HG03139 (cell line): ENCODE measurements at regions not wholly inside any gene's neighbourhood (a gene's known extent, or its start where the extent isn't known, plus 50 kb on each side); places are given as distances from the start of the nearest gene placed in this dataset.
A peak's percentile ranks its signal among the peaks of the same experiment; 100 is the strongest.

Experiments used
- ATAC-seq: cut with Tn5 transposase; IDR thresholded peaks from one replicate; pipeline ENCODE4 v1.9.1; 2021; ENCODE audit not compliant: unreplicated experiment

DNA sequence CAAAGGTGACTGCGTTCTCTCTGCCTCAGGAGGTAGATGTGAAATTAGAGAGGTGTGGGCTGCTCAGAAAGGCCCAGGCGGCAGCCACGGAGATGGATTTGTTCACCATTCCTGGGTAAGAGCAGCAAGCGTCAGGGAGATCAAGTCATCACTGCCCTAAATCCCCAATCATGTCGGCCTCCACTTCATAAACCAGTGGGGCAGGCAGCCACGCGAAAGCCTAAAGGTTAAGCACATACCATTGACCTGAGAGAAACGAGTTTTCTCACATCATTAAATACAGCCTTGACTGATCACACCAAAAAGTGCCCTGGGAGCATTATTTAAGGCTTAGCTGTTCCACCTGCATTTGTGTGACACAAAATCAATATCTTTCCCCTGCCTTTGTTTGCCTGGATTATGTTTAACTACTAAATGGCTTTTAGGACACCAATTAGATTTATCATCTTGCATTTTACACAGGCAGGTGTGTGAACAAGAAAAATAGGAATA is 50.7 kb upstream of the FOXB1 start:
- no peak for ATAC-seq

DNA sequence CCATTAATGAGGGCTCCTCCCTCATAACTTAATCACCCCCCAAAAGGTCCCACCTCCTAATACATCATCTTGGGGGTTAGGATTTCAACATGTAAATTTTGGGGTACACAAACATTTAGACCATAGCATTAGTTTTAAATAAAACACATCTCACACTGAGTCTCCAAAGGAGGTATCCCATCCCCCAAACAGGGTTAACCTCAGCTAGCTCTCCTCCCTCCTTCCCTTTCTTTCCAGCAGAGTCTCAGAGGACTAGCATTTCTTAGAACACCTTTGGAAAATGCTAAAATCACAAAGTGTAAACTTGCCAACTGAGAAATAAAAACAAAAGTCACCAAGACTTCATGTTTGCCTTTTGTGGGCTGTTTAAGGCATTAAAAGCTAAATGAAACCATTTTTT is 51.2 kb upstream of the FOXB1 start:
- no peak for ATAC-seq

DNA sequence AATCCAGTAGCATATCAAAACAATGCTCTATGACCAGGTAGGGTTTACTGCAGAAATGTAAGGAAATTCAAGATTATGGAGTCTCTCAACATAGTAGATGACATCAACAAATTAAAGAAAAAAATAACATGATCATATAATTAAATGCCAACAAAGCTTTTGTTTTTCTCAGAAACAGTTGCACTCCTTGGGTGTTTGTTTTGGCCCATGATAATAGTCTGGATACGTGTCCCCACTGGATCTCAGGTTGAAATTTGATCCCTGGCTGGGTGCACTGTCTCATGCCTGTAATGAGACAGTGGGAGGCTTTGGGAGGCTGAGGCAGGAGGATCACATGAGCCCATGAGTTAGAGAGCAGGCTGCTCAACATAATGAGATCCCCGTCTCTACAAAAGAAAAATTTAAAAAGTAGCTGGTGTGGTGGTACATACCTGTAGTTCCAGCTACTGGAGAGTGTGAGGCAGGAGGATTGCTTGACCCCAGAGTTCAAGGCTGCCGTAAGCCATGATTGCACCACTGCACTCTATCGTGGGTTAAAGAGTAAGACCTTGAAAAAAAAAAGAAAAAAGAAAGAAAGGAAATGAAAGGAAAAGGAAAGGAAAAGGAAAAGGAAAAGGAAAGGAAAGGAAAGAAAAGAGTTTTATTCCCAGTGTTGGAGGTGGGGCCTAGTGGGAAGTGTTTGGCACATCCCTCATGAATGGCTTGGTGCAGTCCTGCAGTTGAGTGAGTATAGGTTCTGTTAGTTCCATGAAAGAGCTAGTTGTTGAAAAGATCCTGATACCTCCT is 53.3 kb upstream of the FOXB1 start:
- no peak for ATAC-seq

DNA sequence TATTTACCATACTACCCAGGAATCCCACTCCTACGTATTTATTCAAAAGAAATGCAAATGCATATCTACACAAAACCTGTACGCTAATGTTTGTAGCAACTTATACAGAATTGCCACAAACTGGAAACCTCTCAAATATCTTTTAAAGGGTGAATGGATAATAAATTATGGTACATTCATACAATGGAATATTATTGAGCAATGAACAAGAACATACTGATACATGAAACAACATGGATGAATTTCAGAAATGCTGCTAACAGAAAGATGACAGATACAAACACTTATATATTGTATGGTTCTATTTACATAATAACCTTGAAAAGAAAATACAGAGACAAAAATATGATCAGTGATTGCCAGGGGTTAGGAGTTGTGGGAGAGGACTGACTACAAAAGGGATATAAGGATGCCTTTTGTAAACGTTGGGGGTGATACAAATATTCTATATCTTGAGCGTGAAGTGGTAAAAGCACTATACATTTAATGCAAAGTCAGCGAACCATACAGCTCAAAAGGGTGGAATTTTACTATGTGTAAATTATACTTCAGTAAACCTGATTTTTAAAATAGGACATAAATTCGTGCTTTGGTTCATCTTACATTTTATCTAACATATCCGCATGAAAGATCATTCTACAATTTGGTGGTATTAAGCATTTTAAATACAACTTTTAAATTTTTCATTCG is 55.0 kb upstream of the FOXB1 start:
- ATAC-seq: no peak

DNA sequence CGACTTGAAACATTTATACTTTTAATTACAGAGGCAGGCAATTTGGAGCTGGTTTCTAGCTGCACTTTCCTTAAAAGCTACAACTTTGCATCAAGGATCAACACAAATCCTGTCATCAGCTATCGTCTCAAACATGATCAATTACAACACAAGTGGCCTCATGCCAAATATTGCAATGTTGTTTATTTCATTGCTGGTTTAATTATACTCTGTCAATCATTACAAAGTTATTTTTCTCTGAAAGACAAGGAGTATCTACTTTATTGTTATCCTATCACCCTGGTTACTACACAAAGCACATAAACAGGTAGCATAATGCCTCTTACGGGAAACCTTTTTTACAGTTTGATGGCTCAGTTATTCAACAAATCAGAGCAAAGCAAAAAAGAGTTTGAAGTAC is 58.0 kb upstream of the FOXB1 start:
- no peak for ATAC-seq

DNA sequence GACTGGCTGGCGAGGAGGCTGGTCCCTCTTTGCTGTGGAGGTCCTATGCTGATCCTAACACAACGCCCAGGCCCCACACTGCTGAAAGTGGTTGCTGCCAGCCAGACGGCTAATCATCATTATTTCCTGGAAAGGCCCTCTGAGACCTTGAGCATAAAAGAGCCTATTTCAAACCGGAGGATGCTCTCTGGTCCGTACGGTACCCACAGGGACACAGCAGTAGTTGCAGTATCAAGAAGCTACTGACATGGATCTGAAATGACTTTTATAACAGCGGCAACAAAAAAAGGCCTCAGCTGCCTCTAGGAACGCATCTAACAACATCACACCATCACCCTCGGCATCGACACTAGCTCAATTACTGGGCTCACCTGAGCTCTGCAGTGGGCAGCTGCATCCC is 59.1 kb upstream of the FOXB1 start:
- ATAC-seq: no peak

DNA sequence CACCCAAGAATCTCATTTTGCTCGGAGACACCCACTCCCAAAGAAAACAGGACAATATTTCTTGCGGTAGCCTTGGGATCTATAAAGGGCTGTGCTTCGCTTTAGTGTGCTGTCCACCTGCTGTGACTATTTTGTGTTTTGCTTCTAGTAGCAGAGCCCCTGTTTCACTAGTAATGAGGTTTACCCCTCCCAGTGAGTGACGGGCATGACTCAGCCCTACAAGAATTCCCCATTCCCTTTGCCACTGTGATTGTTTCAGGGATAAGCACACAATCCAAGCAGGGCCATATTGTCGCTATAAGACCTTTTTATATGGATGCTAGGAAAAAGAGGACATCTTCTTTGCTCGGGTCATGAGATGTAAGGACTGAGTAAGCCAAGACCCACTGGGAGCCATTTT is 62.5 kb upstream of the FOXB1 start:
- ATAC-seq: no peak

DNA sequence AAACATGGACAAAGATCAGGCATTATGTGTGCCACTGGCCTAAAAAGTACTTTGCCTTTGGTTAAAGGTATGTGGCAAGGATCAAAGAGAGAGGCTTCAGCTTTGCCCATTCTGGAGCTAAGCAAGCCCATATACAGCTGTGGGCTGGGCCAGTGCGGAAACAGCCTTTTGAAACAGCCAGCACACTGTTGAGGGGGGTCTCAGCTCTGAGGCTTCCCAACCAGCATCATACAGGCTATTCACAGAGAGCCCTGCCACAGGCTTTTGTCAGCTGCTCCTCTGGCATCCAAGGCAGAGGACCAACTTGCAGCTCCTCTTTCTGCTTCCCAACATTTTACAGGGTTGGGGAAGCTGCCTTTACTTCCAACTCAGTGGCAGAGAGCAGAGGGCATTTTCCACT is 63.2 kb upstream of the FOXB1 start:
- no peak for ATAC-seq

DNA sequence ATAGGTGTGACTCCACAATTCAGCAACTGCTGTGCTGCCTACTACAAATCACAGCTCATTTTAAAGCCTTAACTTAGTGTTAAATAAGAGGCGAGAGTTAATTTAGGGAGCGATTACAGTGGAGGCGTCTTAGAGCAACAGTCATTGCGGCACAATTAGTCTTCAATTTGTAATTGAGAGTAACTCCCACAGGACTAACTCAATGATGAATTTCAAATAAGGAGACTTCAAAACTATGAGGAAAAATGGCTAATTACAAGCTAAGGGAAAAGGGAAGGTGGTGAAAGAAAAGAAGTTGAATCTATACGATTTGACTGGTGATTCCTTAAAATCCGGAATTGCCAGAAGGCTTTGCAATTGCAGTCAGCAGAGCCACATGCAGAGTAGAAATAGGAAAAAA is 63.7 kb upstream of the FOXB1 start:
- no peak for ATAC-seq

DNA sequence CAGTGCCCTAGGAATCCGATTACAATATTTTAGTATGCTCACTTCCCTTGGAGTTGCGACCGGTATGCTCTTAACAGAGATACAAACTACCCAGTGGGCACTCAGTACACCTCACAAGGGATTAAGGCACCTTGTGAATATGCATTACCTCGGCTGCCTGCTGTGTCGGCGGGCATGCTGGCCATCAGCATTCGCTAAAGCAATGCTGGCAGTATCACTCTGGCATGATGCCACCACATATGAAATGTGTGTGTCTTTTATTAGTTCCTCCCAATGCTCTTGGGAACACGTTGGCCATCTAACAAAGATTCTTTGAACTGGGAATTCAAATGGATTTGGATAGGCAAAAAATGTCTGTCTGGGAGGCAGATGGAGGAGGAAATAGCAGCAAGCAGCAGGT is 67.4 kb upstream of the FOXB1 start:
- ATAC-seq: no peak

DNA sequence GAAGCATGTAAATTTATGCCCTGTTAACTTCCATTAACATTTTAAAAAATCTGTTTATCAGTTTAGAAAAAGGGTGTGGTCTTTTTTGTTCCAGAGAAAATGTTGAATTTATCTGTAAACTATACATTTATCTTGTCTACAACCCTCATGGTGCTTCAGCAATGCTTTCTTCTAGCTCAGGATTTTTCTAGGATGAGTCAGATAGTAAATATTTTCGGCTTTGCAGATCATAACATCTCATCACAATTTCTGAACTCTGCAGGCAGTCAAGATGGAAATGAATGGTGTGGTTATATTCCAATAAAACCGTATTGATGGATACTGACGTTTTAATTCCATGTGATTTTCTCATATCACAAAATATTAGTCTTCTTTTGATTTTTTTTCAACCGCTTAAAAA is 70.5 kb upstream of the FOXB1 start:
- no peak for ATAC-seq

DNA sequence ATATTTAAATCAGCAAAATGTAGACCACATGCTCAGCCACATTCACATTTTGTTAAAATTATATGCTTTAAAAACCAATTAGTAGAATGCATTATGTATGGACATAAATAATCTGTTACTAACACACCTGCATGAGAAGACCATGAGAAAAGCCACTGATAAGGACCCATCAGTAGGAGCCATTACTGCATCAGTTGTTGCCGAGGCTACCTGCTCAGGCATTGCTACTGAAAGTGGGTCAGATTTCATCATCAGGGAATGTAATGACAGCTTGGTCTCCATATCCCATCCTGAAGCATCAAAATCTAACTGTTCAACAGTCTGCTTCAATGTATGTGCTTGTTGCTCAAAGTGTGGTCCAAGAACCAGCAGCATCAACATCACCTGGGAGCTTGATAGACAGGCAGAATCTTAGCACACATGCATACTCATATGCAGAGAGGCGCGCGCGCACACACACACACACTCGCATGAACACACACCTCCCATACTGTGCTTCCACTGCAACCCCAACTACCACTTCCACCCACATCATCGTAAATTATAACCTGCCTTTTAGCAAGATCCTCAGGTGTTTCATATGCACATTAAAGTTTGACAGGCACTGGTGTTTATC is 72.4 kb upstream of the FOXB1 start:
- no peak for ATAC-seq

DNA sequence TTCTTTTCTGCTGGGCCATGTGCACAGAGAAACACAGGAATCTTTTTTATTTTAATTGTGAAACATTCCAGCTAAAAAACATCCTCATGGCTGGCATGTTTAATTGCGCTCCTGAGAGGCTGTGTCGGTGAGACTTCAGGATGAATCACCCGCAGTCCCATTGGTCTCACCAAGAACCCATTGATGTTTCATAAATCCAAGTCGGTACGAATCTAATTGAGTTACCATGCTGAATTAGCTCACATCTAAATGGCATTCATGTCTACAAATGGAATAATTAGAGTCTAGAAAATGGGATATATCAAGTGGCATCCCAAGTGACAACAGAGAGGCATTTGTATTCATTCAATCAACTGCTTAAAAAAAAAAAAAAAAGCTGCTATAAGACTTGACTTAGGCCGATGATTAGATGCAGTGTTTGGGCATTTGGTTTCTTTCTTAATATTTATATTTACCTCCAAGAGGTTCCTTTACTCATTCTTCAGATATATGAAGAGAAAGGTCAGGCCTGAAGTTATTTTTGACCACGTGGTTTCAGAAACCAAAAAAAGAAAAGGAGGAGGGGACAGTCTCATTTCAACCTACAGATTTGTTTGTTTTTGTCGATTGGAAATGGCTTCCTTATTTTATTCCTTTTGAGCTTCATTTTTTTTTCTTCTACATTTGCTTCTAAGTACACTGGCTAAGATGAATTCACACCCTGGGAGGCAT is 79.1 kb upstream of the FOXB1 start:
- no peak for ATAC-seq

DNA sequence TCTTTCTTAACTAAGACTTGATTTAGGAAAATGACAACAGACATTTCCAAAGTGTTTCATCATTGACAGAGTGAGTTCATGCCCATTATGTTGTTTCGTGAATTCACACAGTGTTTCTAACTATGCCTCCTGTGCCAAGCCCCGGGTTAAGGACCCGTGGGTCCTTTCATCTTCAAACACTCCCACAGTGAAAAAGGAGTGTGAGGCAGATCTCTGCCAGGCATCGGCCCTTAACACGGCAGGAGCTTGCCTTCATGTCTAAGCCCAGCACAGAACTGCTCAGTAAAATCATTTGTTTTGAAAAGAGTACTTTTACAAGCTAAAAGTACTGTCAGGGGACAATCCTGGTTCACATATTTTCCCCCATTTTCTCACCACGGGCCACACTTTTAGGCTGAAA is 80.0 kb upstream of the FOXB1 start:
- no peak for ATAC-seq

DNA sequence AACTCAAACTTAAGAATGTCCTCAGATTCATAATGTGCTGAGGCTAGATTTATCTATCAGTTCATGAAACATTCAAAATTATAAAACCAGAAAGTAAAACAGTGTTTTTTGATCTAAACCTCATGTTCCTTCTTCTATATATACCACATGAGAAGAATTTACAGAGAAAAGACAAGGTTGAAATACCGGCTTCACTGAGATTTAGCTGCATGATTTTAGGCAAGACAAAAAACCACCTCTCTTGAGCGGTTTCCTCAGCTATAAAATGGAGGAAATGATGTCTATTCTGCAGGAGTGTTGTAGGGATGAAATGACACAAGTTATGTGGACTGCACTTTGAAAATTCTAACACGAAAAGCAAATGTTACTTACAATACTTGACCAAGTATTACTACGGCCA is 80.6 kb upstream of the FOXB1 start:
- ATAC-seq: no peak

DNA sequence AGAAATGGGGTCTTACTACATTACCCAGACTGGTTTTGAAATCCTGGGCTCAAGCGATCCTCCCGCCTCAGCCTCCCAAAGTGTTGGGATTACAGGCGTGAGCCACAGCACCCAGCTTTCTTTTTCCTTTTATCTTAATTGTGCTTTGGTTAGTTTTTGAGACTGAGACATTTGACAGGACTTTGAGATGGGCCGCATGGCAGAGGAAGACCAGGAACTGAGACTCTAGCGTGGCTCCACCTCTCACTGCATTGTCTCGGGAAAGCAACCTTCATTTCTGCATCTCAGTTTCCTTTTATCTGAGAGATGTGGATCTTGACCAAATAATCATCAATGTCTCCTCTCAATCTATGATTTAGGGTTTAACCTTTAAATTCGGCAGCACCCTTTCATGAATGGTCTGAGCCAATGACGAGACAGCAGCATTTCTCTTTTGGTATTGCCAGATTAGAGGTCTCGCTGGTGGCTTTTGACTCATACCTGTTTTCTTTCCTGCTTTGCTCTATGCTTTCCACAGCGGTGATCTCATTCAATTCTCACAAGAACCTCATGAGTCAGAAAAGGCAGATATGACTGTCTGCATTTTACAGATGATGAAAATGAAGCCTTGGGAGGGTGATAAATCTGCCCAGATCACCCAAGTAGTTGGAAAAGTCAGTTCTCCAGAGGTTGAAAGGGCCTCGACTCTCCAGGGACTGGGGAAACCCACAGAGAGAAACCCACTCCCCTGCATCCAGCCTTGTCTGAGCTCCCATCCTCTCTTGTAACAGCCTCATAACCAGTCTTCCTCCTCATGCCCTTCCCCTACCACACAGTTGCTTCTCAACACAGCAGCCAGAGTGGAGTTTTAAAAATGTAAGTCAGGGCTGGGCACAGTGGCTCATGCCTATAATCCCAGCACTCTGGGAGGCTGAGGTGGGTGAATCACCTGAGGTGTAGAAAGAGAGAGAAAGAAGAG is 84.8 kb upstream of the FOXB1 start:
- peak; percentile 65 for ATAC-seq

DNA sequence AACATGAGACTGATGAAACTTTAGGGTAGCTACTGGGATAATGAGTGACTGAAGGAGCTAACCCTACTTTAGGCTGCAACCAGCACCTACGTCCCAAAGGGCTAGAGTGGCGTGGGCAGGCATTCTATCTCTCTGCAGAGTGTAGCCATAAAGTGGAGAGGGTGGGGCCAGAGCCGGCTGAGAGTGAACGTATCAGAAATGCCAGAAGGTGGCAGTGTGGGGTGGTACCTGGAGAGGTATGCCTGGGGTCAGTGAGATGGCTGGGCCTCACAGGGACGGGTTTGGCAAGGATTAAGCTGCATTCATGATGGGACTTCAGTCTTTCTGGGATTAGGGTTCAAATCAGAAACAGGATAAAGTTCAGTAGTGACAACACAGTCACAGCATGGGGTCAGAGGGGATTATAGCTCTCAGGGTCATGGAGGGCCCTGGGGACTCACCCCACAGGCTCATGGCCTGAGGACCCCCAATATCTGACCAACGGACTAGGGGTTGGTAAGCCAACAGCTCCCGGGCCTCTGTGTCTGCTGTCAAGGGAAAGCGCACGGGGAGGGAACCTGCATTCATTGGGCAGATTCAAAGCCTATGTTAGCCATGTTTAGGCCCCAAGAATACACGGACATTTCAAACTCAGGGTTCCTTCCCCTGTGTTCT is 86.5 kb upstream of the FOXB1 start:
- no peak for ATAC-seq

DNA sequence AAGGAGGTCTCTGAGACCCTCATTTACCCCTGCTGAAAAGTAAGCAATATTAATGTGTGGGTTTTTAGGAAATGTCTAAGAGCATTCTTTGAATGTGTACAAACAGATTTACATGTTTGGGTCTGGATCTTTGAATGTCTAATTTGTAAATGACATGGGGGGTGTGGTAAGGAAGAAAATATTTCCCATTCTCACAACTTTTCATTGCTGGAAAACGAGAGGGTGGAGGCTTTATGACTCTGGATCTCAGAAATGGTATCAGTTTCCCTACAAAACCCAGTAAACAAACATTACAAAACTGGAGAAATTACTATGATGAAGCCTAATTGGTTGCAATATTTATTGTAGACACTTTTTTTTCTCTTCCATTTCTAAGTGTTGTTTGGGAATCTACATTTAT is 98.1 kb upstream of the FOXB1 start:
- ATAC-seq: no peak

DNA sequence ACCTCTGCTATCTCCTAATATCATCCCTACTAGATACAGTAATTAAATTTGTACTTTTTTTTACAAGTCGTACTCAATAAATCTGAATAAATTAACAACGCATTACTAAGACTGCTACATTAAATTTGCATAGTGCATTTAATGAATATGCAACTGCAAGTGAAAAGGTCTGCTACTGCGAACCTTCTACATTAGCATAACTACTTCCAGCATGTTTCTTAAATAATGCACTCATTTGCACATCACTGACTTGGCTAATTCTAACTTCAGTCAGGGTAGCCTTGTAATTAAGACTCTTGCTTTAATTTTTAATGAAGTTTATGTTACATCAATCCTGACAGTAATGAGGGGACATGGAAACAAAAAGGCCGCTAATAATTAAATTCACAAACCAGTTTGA is 98.9 kb upstream of the FOXB1 start:
- no peak for ATAC-seq
